Retina (tissue), 1 donor: ENCODE measurements at regions not wholly inside any gene's neighbourhood (a gene's known extent, or its start where the extent isn't known, plus 50 kb on each side); places are given as distances from the start of the nearest gene placed in this dataset.
A peak's percentile ranks its signal among the peaks of the same experiment; 100 is the strongest.
"Not testable (repeated sequence)": the region's sequence is repeated elsewhere in the genome, so short reads cannot be mapped to it uniquely, and the experiment has no call there.

ENCODE experiments used
- DNase-seq: peaks from one replicate; pipeline ENCODE4 v3.0.0-alpha.2; 2016

DNA sequence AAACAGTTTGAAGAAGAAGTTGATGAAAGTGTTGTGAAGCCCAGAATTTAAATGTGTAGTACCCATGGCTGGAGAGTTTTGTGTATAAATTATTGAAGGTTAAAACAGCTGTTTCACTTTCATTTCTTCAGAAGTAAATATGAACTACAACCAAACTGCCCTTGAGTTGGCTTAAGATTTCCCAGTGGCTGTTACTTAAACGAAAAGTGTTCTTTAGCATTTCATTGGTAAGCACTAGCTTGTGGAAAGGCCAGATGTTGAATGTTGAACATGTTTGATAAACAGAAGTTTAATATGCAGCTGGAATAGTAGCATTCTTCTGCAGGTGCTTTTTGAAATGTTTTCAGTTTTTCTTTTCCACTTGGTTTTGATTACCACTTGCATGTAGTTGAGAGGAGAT, 83.2 kb upstream of the TNRC6B start:
- DNase-seq, result no peak

DNA sequence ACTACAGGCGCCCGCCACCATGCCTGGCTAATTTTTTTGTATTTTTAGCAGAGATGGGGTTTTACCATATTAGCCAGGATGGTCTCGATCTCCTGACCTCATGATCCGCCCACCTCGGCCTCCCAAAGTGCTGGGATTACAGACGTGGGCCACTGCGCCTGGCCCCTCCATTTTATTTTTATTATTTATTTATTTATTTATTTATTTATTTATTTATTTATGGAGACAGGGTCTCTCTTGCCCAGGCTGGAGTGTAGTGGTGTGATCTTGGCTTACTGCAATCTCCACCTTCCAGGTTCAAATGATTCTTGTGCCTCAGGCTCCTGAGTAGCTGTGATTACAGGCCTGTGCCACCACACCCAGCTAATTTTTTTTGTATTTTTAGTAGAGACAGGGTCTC, 77.8 kb upstream of the TNRC6B start:
- DNase-seq, result not testable (repeated sequence)

DNA sequence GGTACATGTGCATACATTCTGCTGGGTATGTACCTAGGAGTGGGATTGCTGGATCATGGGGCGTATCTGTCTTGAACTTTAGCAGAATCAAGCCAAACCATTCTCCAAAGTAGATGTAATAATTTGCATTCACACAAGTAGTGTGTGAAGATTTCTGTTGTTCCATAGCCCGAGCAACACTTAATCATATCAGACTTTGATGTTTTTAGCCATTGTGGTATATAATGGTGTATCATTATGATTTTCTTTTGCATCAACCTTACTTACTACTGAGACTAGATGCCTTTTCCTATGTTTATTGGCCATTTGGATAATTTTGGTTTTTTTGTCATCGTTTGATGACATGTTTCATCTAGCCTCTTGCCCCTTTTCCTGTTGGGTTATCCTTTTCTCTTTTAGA, 72.0 kb upstream of the TNRC6B start:
- no peak for DNase-seq

DNA sequence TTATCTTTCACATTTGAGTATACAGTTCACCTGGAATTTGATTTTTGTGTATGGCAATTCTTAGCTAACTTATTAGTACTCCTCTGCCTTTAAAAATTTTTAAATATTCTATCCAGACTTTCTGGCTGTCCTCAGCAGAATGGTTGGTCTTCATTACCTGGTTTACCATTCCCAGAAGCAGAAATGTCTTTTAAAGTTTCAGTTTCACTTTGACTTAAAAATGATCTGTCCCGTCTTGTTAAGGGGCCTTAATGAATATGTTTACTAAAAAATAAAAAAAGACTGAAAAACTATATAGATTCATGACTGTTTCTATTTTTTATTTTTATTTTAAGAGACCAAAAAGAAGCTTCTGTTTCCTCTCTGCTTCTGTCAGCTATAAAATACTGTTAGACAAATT, 70.5 kb upstream of the TNRC6B start:
- DNase-seq, result no peak

DNA sequence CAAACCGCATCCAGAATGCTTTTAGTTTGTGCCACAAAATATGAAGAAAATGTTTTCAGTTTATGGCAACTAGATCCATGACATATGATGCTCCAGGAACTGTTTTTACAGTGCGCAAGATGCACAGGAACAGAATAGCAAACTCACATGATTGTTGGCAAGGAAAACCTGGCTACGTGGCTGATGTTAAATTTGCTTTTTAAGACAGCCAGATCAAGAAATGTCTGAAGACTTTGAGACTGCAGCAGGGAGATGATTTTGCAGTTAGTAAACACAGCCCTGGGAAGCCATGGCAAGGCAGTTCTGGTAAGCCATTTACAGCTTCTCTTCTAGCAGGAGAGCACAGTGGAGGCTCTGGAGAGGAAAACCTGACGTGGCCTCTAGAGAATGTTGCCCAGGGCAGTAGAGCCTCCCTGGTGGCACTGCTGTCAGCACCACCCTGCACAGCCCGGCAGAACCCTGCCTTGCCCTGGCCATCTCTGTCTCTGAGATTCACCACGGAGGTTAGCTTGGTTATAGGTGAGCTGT, 69.8 kb upstream of the TNRC6B start:
- DNase-seq, result no peak

DNA sequence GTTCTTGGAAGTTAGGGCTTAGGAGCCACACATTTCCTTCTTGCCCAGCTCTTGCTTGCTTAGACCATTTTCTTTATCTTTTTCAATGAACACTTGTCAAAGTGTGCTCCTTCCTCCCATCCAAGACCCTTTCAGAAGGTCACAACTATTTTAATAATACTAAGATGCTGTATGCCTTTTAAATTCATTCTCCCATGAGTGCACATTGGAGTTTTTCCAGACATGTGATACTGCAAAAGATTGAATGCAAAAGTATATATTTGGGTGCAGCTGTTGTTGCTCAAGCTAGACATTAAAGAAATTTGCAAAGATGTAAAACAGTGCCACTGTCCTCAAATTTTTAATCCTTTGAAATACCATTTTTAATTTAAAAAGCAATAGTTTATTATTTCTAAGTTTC, 69.3 kb upstream of the TNRC6B start:
- no peak for DNase-seq

DNA sequence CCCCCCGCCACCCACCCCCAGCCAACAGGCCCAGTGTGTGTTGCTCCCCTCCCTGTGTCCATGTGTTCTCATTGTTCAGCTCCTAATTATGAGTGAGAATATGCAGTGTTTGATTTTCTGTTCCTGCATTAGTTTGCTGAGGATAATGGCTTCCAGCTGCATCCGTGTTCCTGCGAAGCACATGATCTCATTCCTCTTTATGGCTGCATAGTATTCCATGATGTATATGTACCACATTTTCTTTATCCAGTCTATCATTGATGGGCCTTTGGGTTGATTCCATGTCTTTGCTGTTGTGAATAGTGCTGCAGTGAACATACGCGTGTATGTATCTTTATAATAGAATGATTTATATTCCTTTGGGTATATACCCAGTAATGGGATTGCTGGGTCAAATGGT, 68.8 kb upstream of the TNRC6B start:
- DNase-seq, result not testable (repeated sequence)

DNA sequence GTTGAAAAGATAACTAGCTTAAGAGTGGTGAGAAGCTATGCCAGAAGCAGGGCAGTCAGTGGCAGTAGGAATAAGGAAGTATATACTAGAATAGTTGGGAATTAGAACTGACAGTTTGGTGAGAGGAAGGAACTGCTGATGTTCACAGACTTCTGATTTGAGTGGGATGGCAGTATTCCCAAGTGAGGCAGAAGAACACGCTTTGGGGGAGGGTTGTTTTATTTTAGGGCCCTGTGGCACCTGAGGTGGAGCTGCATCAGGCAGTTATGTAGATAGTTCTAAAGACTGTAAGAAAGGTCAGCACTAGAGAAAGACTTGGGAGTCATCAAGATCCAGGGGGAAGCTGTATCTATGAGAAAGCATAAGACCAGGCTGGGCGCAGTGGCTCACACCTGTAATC, 66.3 kb upstream of the TNRC6B start:
- DNase-seq, result no peak

DNA sequence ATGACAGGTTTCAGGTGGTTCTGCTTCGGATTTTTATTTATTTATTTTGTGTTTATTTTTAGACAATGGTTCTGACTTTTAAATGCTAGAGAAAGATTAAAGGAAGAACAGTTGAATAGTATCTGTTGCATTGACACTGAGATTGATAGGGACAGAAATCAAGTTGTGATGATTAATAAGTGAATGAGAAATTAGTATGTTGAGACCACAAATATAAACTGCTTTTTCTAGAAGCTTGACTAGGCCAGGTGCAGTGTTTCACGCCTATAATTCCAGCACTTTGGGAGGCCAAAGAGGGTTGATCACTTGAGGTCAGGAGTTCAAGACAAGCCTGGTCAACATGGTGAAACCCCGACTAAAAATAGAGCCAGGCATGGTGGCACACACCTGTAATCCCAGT, 65.1 kb upstream of the TNRC6B start:
- DNase-seq, result no peak

DNA sequence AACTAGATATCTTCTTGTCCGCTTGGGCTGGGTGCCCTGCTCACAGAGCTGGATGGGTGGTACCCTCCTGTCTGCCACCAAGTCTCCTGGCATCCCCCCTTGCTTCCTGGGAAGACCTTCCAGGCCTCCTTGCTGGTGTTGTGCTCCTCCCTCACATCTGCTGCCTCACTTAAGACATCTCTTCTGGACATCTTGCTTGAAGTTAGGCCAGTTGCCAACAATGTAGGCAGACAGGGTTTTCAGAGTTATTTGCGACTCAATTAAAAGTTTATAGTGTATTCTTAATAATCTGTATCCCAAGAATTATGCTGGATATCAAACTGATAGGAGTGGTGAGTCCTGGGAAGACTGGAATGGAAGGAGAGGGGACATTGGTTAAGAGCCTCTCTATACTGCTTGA, 64.0 kb upstream of the TNRC6B start:
- no peak for DNase-seq

DNA sequence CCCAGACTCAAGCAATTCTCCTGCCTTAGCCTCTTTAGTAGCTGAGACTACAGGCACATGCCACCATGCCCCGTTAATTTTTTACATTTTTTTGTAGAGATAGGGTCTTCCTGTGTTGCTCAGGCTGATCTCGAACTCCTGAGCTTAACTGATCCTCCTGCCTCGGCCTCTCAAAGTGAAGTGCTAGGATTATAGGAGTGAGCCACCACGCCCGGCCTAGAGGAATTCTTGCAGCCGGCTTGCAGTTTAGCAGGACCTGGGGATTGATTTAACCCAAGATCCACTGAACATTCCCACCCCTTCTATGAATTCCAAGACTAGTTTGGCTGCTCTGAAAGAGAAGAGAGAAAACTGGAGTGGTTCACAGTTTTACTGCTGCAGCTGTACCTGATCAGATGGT, 63.3 kb upstream of the TNRC6B start:
- DNase-seq, result no peak

DNA sequence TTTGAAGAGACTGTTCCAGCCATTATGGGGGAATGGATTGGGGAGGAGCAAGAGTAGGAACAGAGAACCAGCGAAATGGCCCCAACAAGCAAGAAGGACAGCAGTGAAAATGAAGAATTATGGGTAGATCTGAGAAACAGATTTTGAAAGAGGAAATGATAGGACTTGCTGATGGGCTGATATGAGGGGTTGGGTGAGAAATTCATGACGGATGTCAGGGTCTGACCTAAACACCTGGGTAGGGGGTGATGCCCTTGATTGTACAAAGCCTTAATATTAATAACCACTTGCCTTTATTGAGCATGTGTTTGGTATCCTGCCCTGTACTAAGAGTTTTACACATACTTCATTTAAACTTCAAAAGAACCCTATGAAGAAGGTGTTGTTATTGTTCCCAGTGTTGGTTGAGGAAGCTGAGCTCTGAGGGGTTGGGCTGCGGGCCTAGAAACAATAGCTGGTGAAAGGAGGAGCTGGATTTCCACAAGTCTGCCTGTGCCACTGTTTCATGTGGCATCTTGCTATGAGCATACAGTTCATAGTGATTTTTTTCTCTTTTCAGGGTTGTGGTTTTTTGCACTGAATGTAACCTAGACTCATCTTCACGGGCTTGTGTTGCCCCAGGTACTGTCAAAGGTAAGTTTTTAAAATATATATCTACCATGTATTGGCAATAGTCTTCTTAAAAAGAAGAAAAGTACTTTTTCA, 61.1 kb upstream of the TNRC6B start:
- no peak for DNase-seq

DNA sequence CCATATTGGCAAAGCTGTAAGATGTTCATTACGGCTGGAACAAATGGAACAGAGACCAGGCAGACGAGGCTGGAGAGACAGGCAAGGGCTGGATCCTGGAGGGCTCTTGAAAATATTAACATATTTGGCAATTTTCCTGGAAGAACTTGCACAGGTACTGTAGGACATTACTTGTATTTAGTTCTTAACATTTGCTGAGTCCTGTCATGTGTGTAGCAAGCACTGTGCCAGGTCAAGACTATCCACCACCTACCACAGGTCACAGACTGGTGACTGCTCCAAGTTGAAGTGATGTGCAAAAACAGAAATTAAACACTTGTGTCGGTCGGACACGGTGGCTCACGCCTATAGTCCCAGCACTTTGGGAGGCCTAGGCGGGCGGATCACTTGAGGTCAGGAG, 58.7 kb upstream of the TNRC6B start:
- no peak for DNase-seq

DNA sequence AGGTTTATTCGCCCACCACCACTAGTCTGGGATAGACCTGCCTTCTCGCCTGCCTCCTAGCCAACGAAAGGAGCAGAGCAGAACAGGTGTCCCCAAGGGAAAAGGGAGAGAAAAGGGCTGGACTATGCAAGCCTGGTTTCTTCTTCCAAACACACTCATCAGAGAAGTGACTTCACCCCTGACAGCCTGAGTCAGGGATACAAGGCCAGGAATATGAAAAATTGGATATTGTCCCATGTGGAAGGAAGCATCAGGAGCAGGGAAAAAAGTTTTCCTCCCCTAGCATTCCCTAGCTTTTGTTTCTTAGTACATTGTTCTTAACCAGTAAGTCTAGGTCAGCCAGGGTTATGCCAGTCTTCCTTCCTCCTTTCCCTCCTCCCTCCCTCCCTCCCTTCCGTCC, 56.9 kb upstream of the TNRC6B start:
- DNase-seq, result no peak

DNA sequence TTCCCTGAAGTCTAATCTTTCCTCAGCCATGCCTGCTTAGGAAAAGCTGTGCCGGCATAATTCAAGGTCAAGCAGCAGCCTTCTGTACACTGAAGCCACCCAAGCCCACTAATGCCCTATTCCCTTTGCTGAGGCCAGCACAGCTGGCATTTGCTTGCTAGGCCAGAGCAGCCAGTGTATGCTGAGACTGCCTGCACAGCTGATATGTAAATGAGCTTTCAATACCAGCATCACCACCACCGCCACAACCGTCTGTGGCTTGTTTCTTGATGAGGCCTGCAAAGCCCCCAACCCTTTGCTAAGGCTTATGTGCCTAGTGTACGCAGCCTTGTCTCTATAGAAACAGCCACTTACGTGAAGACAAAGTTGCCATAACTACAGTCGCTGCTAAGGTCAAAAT, 56.3 kb upstream of the TNRC6B start:
- peak; percentile 64 for DNase-seq

DNA sequence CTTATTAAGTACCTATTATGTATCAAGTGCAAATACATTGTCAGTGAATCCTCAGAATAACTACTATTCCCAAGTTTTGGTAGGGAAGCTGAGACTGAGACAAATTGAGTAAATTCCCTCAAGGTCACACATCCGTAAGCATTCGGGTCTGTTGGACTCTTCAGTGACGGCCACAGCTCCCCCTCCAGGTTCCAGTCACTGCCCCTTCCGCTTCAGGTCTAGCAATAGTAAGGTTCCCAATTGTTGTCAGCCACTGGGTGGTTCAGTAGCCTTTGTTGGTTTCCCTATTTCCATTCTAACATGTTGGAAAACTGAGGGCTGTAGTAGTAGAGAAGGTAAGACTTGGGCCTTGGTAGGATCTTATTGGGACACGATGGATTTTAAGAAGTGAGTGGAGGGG, 54.9 kb upstream of the TNRC6B start:
- DNase-seq, result no peak

DNA sequence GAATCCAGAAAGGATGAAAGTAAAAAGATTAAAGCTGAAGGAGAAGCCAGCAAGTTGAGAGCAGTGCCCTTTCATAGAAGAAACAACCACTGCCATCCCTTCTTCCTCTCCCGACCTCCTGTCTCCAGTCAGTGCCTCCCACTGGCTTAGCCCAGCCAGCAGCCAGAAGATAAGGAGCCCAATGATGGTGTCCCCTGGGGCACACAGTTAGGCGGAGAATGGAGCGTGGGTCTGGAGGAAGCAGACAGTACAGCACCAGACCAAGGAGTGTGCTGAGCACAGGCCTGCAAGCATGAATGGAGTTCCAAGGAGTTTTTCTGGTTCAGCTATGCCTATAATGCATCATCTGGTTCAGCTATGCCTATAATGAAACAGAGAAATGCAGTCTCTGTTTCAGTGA, 54.3 kb upstream of the TNRC6B start:
- no peak for DNase-seq
